Kidney tubule cell (primary cell): ENCODE measurements at regions not wholly inside any gene's neighbourhood (a gene's known extent, or its start where the extent isn't known, plus 50 kb on each side); places are given as distances from the start of the nearest gene placed in this dataset.
A peak's percentile ranks its signal among the peaks of the same experiment; 100 is the strongest.

Source experiments
- DNase-seq: peaks from one replicate; pipeline ENCODE4 v3.0.0-alpha.2; 2018; ENCODE audit warnings: low spot score

DNA sequence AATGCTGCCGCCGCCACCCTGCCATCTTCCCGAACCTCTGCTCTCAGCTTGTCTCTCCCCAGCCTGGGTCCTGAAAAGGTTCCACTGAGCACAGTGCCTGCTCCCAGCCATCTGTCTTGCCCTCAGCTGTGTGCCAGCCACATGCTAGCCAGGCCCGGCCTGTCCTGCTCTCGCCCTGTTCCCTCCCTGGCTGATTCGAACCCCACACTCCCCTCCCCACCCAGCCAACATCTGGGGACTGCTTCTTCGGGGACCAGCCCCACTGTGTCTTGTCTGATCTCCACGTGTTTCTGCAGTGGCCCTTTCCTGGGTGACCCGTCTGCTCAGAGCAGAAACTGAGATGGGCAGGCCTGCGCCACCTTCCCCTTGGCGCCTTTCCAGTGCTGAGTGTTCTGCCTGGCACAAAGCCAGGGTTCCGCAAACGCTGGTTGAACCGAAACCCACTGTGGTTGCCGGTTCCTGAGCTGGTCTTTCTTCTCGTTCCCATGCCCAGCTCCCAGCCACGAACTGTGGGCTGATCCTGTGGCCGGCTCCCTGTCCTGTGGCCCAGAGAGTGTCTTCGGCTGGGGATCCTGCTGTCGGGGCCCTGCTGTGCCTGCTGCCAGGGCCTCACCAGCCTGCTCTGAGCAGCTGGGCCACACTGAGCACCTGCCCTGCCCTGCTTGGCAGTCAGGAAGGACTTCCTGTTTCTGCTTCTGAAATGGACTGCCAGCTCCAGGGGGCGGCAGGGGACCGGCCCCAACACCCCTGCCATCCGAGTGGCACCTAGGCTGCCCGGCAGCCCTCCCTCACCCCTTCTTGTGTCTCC lies 62.7 kb upstream of the KLF13 start:
- DNase-seq: peak; percentile 88

- DNase-seq: no peak
Measured at GRCh38 chr15:31264559-31265089, 62.0 kb upstream of the KLF13 start.

DNA sequence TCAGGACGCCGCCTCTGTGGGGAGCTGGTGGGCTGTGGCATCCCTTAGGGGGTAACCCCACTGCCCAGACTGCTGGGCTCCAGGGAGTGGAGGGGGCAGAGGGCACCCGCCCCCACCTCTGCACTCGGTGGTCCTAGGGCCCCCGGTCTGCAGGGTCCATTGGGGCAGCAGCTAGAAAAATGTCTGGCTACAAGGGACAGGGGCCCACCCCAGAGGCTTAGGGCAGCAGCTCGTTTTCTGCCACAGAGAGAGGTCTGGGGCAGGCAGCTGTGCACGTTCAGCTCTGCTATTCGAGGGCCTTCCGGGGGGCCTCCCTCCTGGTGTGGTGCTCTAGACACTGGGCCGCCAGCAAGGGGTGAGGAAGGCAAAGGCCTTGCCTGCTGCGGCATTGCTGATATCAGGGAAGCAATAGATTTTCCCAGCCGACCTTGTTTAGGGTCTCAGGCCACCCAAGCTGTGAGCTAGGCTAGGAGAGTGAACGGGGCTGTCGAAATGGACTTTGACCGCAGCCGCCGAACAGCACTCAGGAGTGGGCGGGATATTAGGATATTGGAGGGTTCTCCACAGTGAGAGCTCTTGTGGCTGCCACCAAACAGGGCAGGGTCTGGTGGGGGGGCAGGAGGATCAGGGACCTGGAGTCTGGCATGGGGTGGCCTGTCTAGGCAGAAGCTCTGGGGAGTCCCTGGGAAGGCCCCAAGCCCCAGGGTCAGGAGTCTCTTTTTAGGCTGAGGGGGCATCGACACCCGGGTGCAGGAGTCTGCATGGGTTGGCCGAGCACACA lies 61.4 kb upstream of the KLF13 start:
- no peak for DNase-seq

DNA sequence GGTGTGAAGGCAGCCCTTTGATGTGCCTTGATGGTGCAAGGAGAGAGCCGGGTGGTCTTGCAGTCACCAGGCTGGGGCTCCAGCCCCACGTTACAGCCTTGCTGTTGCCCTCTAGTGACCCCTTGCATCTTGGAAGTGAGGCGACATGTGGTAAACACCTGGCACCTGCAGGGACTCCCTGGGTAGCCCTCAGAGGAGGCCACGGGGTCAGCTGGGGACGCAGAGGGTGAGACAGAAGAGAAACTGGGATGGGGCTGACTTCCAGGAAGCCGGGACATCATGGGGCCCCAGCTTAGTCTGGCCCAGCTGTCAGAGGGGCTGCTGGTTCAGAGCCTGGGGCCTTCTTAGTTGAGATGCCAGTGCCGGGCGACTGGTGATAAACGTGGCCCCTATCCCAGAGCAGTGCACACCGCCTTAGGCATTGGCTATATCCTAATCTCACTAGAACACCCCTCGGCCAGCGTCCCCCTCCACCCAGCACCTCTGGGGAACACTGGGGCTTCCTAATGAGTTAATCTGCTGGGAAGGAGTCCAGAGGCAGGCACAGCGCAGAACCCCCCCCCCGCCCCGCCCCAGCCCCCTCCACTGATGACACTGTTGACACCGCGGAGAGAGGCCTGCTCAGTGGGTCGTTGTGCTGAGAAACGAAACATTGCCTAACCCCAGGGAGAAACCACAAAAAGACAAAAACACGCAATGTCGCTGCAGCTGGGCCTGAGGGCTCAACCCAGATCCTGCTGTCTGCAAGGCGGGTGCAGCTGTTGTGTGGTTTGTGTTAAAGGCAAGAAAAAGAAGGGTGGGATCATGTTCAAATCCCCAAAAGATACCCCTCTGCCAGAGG lies 60.5 kb upstream of the KLF13 start:
- no peak for DNase-seq

DNA sequence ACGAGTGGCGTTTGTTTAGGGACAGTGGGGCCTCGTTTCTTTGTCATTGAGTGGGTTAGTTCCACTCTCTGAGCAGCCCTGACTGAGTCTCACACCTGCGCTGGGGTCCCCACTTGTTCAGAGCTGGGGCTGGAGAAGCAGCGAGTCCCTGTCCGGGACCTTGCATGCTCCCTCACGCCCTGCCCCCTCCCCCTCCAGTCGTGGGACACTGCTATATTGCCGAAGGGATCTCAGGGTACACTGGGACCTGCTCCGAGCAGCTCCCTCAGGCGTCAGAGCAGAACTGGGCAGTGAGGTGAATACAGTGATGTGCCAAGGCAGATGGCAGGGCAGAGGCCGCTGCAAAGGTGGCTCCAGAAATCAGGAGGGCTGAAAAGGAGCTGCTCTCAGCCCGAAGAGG lies 59.9 kb upstream of the KLF13 start:
- no peak for DNase-seq

- DNase-seq: no peak
Measured at GRCh38 chr15:31267161-31268107, 59.2 kb upstream of the KLF13 start.

GRCh38 chr15:31268108-31268501 lies 58.5 kb upstream of the KLF13 start:
- DNase-seq: no peak

- DNase-seq: no peak
Measured at GRCh38 chr15:31268911-31269784, 57.5 kb upstream of the KLF13 start.

GRCh38 chr15:31269816-31270575 lies 56.6 kb upstream of the KLF13 start:
- DNase-seq: no peak

GRCh38 chr15:31270767-31271166 lies 55.9 kb upstream of the KLF13 start:
- DNase-seq: no peak

GRCh38 chr15:31271224-31271635 lies 55.4 kb upstream of the KLF13 start:
- no peak for DNase-seq

GRCh38 chr15:31271711-31272557 lies 54.7 kb upstream of the KLF13 start:
- DNase-seq: no peak

DNA sequence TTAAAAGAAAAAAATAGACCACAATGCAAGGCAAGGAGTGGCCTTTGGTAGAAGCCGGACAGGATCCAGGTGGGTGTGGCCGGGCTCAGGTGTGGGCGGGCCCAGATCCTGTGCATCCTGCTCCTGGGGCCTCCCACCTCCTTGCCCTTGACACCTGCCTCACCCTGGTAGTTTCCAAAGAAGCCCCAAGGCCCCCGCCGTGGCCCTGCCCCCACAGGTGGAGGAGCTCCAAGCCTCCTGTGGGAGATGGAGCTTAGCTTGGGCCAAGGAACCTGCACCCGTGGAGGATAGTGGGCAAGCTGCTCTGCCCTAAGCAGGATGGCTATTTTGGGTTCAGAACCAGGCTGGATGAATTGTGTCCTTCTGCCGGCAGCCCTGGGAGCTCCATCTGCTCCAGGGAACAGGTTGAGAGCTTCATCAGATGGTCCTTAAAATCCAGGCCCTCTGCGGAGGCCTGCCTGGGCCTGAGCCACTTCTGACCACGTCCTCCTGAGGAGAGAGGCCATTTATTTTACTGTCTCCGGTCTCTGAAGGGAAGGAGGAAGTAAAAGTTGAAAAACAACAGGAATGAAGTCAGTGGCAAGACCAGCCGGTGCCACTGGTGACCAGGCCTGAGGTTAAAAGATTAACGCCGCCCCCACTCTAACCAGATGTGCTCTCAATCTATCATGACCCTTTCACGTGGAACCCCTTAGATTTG lies 53.9 kb upstream of the KLF13 start:
- peak; percentile 37 for DNase-seq

- DNase-seq: no peak
Measured at GRCh38 chr15:31273258-31273941, 53.2 kb upstream of the KLF13 start.

DNA sequence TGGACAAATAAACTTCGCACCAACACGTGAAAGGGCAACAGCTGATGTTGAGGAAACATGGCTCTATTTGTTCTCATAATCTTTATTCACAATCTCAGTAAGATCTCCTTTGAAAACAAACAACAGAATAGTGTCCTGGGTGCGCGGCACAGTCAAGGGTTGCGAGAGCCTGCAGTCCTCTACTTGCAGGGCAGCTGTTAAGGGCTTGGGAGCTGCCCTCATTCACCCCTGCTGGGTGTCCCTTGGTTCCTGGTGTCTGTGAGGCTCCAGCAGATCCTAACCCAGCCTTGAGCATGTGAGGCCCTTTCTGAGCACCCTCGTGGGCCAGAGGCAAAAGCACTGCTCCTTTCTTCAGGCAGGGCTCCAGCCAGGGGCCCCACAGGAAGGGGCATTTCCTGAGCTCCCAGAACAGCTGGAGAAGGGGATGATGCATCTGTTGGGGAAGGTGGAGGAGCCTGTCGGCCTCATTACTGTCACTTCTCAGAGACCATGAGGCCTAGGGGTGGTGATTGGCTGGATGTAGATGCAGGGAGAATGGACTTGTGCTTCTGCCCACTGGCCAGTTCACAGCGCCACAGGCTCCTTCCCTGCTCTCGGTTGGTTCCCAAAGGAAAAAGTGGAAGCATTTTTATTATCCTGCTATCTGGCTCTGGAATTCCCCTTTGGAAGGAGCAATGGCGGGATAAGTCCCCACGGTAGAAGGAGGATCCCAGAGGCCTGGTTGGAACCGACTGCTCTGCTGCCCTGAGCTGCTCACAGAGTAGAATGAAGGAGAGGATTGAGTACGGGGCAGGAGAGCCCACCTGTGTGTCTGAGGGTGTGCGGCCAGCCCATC lies 51.9 kb upstream of the KLF13 start:
- DNase-seq: no peak
